Activated naive CD8-positive, alpha-beta T cell treated with anti-CD3 and anti-CD28 coated beads, Interleukin-2, amount 50 U/mL, for 24 hours (primary cell): ENCODE measurements at regions not wholly inside any gene's neighbourhood (a gene's known extent, or its start where the extent isn't known, plus 50 kb on each side); places are given as distances from the start of the nearest gene placed in this dataset.
"Not testable (repeated sequence)": the region's sequence is repeated elsewhere in the genome, so short reads cannot be mapped to it uniquely, and the experiment has no call there.

Experiments used
- ATAC-seq: fragments of 150-1000 bp; cut with Tn5 transposase; one replicate; pipeline ENCODE4 v1.10.0; 2021
- DNase-seq: peaks from one replicate; pipeline ENCODE4 v3.0.0; 2021
- H3K27ac Mint-ChIP-seq: one replicate; pipeline ENCODE4 v1.8.0; 2021; ENCODE audit warnings: mild to moderate bottlenecking, mixed read lengths
- H3K27me3 Mint-ChIP-seq: one replicate; pipeline ENCODE4 v1.8.0; 2021; ENCODE audit warnings: mixed read lengths
- H3K36me3 Mint-ChIP-seq: one replicate; pipeline ENCODE4 v1.8.0; 2021; ENCODE audit warnings: low read depth, mixed read lengths
- H3K4me1 Mint-ChIP-seq: one replicate; pipeline ENCODE4 v1.8.0; 2021; ENCODE audit warnings: mixed read lengths
- H3K4me3 Mint-ChIP-seq: one replicate; pipeline ENCODE4 v1.8.0; 2021; ENCODE audit warnings: mild to moderate bottlenecking, moderate library complexity, mixed read lengths
- H3K9me3 Mint-ChIP-seq: one replicate; pipeline ENCODE4 v1.8.0; 2021; ENCODE audit warnings: mixed read lengths

DNA sequence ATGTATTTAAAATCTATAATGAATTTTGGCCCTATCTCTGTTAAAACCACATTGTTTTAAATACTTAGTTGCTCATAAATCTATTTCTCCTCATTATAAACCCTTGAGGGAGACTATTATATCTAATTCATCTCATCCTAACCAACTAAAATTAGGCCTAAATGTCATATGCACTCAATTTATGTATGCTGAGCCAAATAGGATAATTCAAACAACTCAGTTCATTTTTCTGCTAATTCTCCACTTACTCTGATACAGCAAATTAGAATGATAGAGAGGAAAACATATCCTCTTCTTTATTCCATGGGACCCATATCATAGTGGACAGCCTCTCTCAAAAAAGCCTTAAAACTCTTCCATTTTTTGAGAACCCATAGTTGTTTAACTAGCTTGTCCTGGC, 80.3 kb upstream of the TET2 start:
- no peak overlapping the region for H3K27ac Mint-ChIP-seq
- no peaks in the 10 kb centered on the region for H3K27me3 Mint-ChIP-seq
- peaks cover 20% of the 10 kb centered on the region for H3K4me1 Mint-ChIP-seq
- no peak for DNase-seq
- no peaks in the 10 kb centered on the region for H3K36me3 Mint-ChIP-seq
- no peak for ATAC-seq
- no peak overlapping the region for H3K4me3 Mint-ChIP-seq
- no peaks in the 10 kb centered on the region for H3K9me3 Mint-ChIP-seq

DNA sequence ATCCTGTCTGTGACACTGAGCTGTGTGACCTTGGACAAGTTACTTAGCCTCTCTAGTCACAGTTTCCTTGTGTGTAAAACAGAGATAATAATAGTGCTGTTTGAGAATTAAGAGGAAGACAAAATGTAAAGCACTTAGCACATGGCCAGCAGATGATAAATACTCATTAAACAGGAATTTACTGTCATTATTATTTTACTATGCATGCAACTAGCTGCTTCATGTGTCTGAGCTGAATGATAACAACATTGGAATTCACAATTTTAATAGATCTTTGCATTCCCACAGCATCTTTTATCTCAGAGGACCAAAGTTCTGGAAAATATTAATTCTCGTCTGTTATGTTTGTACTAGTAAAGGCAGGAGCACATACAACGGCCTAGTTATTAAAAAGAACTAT, 79.2 kb upstream of the TET2 start:
- H3K27me3 Mint-ChIP-seq, result no peaks in the 10 kb centered on the region
- no peak for DNase-seq
- no peak for ATAC-seq
- H3K9me3 Mint-ChIP-seq, result no peaks in the 10 kb centered on the region
- H3K27ac Mint-ChIP-seq, result no peak overlapping the region
- no peaks in the 10 kb centered on the region for H3K36me3 Mint-ChIP-seq
- no peak overlapping the region for H3K4me3 Mint-ChIP-seq
- H3K4me1 Mint-ChIP-seq, result peaks cover 13% of the 10 kb centered on the region

DNA sequence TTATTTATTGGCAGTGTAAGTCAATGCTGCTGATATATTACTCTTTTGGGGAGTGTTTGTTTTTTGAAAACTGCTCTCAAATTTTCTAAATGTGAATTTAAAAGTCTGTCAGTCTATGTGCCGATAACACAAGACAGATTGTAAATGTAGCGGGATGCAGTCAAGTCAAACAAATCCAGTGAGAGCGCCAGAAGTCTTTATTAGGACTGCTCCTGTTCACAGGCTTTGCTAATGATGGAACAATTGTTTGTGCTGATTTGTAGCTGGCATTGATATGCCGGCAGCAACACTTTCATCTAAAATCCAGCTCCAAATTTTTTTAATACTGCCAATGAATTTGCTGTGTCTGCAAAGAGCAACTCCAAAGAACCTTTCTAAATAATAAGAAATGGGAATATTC, 78.7 kb upstream of the TET2 start:
- DNase-seq (no peak), ATAC-seq (no peak)
- H3K4me3 Mint-ChIP-seq, result no peak overlapping the region
- H3K27ac Mint-ChIP-seq, result no peak overlapping the region
- no peaks in the 10 kb centered on the region for H3K36me3 Mint-ChIP-seq
- no peaks in the 10 kb centered on the region for H3K27me3 Mint-ChIP-seq
- peaks cover 8% of the 10 kb centered on the region for H3K4me1 Mint-ChIP-seq
- no peaks in the 10 kb centered on the region for H3K9me3 Mint-ChIP-seq

DNA sequence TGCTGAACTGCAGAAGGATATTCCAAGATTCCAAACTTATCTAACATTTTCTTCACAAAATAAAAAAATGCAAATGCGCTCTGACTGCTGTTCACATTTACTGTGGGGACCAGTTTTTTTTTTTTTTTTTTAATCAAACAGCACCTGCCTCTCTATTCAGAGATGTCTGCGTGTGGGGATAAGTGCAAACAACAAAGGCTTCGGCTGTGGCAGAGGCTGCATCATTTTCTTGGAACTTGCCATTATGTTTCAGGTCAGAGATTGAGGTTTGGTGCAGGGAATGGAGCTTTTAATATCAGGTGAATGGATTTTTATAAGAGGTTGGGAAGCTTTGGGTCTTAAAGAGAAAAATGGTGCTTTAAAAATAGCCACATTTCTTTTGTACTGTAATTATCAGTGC, 78.2 kb upstream of the TET2 start:
- Mint-ChIP-seq H3K9me3 (no peaks in the 10 kb centered on the region), H3K36me3 (no peaks in the 10 kb centered on the region), H3K4me3 (no peak overlapping the region), H3K27ac (no peak overlapping the region), H3K4me1 (peaks cover 4% of the 10 kb centered on the region), H3K27me3 (no peaks in the 10 kb centered on the region)
- ATAC-seq (no peak), DNase-seq (no peak)

DNA sequence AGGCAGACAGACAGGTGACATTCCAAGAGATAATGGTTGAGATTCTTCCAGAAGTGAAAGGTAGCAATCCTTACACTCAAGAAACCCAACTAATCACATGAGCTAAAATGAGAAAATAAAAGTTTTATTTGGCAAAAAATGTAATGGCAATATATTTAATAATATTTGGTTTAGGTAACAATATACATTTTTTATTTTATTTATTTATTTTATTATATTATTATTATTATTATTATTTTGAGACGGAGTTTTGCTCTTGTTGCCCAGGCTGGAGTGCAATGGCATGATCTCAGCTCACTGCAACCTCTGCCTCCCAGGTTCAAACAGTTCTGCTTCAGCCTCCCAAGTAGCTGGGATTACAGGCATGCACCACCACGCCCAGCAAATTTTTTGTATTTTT, 74.6 kb upstream of the TET2 start:
- H3K27me3 Mint-ChIP-seq, DNase-seq, H3K27ac Mint-ChIP-seq, H3K9me3 Mint-ChIP-seq, H3K36me3 Mint-ChIP-seq, H3K4me3 Mint-ChIP-seq, ATAC-seq, H3K4me1 Mint-ChIP-seq: not testable (repeated sequence)

DNA sequence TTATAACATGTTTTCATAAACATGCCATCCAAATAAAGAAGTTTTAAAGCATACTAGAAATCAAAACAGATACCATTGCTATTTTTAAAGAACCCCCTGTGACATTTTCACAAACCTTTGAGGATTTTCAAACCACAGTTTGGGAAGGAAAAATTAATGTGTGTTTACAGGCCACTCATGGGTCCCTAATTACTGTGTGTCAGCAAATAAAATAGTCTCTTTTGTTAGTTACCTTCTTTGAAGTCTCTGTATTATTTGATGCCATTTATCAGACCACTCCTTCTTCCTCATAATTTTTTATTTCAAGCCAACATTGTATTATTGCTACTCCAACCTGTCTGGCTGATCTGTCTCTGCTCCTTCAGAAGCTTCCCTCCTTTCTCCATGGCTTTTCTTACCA, 72.6 kb upstream of the TET2 start:
- Mint-ChIP-seq H3K36me3 (no peaks in the 10 kb centered on the region), H3K27ac (no peak overlapping the region), H3K4me3 (no peak overlapping the region), H3K27me3 (no peaks in the 10 kb centered on the region), H3K9me3 (no peaks in the 10 kb centered on the region), H3K4me1 (no peaks in the 10 kb centered on the region)
- ATAC-seq, result no peak
- DNase-seq, result no peak

DNA sequence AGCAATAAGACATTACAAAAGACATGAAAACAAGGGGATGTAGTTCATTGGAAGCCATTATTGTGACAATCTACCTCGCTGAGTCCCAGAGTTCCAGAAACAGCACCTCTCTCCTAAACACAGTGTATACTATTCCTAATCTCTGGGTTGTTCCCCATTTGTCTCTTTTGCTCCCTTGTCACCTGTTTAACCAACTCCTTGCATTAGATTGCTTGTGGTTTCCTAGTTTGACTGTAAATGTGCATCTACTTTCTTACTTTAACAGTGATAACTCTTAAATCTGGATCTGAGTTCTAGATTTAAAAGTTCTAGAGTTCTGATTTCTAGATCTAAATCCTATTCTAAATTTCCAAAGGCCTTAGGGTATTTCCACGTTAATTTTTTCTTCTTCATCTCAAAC, 71.6 kb upstream of the TET2 start:
- Mint-ChIP-seq H3K36me3 (no peaks in the 10 kb centered on the region), H3K27me3 (no peaks in the 10 kb centered on the region)
- ATAC-seq, result no peak

DNA sequence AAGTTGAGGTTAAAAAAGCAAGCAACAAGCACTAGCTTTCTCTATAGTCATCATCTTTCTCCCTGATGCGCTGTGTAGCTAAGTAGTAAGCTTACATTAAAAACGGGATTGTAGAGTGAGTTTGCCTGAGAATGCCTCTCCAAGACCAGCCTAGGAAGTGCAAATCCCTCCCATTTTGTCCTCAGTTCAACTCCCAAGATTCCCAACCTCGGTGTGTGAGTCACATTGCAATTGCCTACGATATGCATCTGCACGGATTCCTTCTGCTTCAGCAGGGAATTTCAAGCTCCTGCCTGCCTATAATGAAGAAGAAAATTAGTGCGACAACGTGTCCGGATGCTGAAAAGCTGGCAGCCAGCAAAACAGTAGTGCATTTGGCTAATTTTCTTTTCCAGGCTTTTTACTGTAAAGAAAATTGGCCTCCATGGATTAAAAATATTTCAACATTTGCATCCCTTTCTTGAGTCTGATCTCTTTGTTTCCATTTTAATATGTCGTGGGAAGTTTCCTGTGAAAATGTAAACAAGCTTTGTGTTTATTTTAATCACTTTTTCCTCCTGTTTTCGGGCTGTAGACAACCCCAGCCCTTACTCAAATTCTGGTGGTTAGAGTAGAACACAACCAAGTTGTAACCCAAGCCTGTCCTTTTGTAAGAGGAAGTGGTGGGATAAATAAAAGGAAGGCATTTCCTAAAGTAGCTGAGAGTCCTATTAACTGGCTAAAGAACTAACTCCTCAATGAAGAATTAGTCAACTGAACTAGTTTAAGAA, 58.4 kb upstream of the TET2 start:
- DNase-seq (no peak), ATAC-seq (no peak)
- Mint-ChIP-seq H3K36me3 (peaks cover 2% of the 10 kb centered on the region), H3K4me1 (no peaks in the 10 kb centered on the region), H3K27me3 (peaks cover 8% of the 10 kb centered on the region), H3K4me3 (no peak overlapping the region), H3K27ac (no peak overlapping the region), H3K9me3 (peaks cover 30% of the 10 kb centered on the region)

More for the DNA sequence above, 71.6 kb upstream of the TET2 start:
- H3K4me3 Mint-ChIP-seq, result no peak overlapping the region
- H3K4me1 Mint-ChIP-seq, result no peaks in the 10 kb centered on the region
- no peaks in the 10 kb centered on the region for H3K9me3 Mint-ChIP-seq
- no peak for DNase-seq
- H3K27ac Mint-ChIP-seq, result no peak overlapping the region

DNA sequence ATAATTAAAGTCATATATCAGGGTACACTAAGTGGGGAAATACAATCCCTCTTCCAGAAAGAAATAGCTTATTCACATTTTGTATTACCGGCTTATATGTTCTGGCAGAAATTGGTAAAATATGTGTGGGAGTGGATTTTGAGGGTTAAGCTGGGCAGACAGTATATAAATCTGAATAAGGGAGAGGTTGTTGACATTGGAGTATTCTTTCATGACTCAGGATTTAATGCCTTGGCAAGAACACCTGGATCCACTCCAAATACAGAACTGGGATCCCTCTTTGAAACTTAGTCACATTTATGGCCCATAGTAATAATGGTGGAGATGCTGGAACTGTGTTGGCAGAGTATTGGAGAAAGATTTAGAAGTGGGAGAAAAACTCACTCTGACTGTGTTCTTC, 54.3 kb upstream of the TET2 start:
- Mint-ChIP-seq H3K27ac (no peak overlapping the region), H3K36me3 (peaks cover 4% of the 10 kb centered on the region), H3K4me3 (no peak overlapping the region), H3K9me3 (peaks cover 33% of the 10 kb centered on the region), H3K27me3 (peaks cover 5% of the 10 kb centered on the region), H3K4me1 (peaks cover 5% of the 10 kb centered on the region)
- DNase-seq (no peak), ATAC-seq (no peak)

DNA sequence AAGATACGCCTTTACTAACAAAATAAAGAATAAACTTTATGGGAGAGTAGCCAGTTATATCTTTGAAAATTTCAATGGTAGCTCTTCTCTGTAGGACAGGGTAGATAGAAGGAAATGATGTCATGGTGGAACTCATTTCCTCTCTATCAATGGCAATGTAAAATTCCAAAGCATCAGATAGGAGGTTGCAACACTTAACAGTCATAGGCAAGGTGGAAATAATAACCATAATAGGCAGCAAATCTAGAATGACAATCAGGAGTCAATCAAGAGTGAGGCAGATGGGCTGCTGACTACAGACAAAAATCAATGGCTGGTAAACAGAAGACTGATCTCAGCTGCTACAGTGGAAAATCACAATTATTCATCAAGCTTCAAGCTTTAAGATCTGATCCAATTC, 53.9 kb upstream of the TET2 start:
- peaks cover 5% of the 10 kb centered on the region for H3K27me3 Mint-ChIP-seq
- no peak for ATAC-seq
- peaks cover 33% of the 10 kb centered on the region for H3K9me3 Mint-ChIP-seq
- DNase-seq, result no peak
- H3K4me1 Mint-ChIP-seq, result peaks cover 5% of the 10 kb centered on the region
- peaks cover 4% of the 10 kb centered on the region for H3K36me3 Mint-ChIP-seq
- H3K27ac Mint-ChIP-seq, result no peak overlapping the region
- H3K4me3 Mint-ChIP-seq, result no peak overlapping the region

DNA sequence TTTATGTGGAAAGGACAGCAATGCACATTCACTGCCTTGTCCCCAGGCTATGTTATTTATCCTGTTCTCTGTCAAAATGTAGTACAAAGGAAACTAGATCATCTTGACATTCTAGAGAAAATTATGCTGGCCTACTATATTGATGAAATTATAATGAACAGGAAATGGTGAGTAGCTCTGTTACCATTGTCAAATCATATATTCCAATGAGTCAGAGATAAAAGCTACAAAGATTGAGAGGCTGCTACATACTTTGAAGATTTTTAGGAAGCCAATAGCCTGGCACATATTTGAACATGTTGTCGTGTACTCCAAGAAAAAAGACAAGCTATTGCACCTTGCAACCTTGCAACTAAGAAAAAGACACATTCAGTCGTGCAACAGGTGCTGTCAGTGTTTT, 52.7 kb upstream of the TET2 start:
- Mint-ChIP-seq H3K27ac (no peak overlapping the region), H3K27me3 (peaks cover 7% of the 10 kb centered on the region), H3K4me3 (no peak overlapping the region), H3K4me1 (peaks cover 5% of the 10 kb centered on the region), H3K36me3 (peaks cover 7% of the 10 kb centered on the region), H3K9me3 (peaks cover 44% of the 10 kb centered on the region)
- DNase-seq (no peak), ATAC-seq (no peak)
